HG03558 (cell line): ENCODE measurements at regions not wholly inside any gene's neighbourhood (a gene's known extent, or its start where the extent isn't known, plus 50 kb on each side); places are given as distances from the start of the nearest gene placed in this dataset.

ENCODE experiments used
- ATAC-seq: cut with Tn5 transposase; IDR thresholded peaks from one replicate; pipeline ENCODE4 v1.9.1; 2021; ENCODE audit warnings: moderate number of reproducible peaks; ENCODE audit not compliant: unreplicated experiment; ENCODE audit errors: extremely low read depth

DNA sequence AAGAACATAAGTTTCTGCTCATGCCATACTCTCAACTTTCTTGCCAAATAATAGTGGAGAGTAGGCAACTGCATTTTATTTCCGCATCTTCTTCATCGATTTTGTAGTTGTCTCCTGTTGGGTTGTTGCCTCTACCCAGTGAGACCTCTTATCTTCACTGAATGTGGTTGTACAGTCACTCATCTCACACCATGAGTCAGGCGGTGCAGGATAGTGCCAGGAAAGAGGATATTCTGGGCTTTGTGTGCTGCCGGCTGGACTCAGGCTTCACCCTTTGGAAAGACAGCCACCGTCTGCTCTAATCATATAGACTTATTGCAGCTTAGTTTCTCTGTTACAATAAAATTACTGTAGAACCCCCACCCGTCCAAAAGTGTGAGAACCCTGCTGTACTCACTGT is 154.3 kb upstream of the USP24 start:
- no peak for ATAC-seq

DNA sequence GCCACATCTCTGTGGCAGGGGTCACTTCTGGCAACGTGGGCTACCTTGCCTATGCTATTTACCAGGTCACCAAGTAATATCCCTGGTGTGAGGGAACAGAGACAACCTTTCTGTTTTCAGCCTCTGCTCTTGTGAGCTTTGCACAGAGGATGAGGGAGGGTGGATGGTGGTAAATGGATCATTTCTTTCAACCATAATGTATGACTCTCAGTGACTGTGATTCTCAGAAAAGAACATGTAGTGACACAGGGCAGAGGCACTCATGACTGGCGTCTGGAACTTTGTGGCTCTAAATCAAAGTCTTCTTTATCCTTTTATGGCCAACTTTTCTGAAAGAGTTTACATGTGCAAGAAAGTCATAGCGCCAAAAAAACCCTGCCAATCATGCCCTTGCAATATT is 153.5 kb upstream of the USP24 start:
- no peak for ATAC-seq

- no peak for ATAC-seq
These were observed 152.1 kb upstream of the USP24 start for GRCh38 chr1:55367273-55367672.

- no peak for ATAC-seq
These were observed 149.1 kb upstream of the USP24 start for GRCh38 chr1:55364216-55364615.

- no peak for ATAC-seq
These were observed 148.1 kb upstream of the USP24 start for GRCh38 chr1:55363268-55363667.

- no peak for ATAC-seq
These were observed 147.4 kb upstream of the USP24 start for GRCh38 chr1:55362558-55362957.

GRCh38 chr1:55359611-55360010 is 144.4 kb upstream of the USP24 start:
- ATAC-seq = no peak

DNA sequence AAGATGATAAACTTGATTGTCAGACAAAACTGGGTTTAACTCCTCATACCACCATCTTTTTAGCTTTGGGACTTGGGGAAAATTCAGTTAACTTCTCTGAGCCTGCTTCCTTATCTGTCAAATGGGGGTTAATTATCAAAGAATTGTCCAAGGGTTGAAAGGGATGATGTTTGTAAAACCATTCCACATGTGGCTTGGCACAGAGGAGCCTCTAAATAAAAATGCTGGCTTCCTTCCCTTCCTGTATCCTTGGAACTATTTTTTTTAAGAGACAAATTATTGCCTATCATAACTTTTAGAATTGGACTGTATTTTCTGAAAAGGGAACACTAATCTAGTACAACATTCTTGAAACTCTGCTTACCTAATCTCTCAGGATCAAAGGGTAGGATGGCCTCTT is 143.4 kb upstream of the USP24 start:
- ATAC-seq = no peak

DNA sequence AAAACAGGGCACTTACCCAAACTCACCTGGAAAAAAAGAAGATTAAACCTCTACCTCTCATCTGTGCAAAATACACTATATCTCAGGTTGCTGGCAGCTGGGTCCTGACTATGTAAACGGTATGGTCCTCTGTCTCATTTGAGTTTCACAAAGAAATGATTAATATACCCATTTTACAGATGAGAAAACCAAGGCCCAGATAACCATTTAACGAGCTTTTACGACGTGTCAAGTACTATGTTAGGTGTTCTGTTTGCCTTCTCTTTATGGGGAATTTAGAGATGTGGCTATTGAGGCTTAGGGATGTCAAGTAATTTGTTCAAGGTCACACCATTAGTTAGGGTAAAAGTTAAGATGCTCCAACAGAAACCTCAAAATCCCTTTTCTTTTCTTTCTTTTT is 140.4 kb upstream of the USP24 start:
- ATAC-seq = no peak

DNA sequence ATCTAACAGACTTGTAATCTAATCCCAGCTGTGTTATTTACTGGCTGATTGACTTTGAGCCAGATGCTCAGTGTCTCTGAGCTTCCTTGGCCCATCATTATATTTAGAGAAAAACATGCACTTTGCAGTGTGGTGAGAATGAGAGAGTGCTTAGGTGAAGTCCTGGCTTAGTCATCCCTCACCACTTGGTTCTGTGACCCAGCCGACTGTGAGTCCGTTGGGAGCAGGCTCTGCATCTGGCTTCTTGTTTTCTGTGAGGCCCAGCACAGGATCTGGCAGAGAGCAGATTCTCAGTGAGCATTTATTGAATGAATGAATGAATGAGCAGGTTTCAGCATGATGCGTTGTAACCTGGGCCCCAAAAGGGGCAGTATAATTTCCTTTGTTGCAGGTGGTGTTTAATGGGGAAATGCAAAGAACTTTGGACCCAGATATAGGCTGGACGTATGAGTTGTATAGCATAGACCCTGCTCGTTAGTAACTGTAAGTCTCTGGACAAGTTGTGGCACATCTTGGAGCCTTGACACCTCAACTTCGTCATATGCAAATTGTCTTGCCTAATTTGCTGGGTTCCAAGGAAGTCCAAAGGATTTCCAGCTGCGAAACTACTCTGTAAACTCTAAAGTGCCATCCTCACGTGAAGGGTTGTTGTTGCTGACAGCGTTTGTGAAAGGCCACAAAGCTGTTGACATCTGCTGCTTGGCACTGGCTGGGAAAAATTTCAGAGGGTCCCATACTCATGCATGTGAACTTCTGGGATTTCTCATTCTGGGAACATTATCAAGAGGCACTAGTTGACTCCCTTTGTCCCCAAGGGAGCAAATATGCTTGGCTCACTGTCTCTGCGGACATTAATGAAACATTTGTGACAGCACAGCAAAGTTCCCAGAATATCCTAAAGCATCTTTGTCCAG is 138.8 kb upstream of the USP24 start:
- no peak for ATAC-seq

DNA sequence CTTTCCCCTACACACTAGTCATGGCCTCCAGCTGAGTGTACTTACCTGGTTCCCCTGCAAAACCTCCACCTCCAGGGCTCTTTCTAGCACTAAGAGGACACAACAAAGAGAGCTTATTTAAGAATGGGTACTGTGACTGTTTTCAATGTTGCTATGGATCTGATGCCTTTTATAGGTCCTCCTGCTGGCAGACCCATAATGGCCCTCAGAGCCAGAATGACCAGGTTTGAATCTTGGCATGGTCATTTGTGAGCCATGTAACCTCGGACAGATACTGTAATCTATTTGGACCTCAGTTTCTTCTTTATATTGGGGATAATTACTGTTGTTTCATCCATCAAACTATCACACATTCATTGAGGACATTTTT is 137.6 kb upstream of the USP24 start:
- no peak for ATAC-seq

DNA sequence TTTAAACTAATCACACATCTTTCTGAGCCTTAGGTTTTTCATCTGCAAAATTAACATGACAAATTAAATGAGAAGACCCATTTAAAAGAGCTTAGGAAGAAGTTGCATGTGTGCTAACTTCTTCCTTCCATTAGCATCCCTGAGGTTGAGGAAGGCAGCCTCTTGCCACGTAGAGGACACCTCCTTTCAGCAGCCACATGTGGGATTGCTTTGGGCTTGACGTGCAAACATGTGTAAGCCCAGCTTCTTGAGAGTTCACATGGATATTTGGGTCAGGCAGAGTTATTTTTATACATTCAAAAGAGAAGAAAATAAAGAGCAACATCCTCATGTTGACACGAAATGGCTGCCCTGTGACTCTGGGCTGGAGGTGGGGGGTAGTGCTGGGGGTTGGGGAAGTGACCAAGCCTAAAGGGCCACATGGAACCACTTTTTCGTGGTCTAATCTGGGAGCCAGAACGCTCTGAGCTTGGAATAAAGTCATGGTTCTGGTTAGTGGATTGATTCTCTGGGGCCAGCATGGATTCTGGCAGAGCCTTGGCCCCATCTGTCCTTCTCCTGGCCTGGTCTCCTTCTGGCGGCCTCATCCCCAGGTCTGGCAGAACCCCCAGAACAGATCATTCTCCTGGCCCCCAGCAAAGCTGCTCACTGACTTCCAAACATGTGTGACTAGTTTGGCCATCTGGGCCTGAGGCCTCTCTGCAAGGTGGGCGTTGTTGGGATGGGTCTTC is 137.1 kb upstream of the USP24 start:
- no peak for ATAC-seq

DNA sequence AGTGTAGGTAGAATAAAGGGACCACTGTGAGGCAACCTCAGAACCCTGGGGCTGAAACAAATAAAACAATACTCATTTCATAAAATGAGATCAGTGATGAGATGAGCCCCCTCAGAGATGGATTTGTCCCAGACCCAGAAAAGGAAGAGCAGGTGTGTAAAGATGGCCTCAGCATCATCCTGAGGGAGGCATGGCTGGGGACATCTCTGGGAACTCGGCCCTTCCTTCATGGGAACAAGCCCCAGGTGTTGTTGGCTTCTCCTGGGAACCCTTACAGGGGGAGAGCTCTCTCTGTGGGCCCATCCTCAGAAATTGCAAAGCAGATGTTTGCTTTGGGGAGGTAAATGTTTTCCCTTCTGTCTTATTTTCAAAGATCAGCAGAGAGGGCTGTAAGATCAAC is 133.2 kb upstream of the USP24 start:
- no peak for ATAC-seq

DNA sequence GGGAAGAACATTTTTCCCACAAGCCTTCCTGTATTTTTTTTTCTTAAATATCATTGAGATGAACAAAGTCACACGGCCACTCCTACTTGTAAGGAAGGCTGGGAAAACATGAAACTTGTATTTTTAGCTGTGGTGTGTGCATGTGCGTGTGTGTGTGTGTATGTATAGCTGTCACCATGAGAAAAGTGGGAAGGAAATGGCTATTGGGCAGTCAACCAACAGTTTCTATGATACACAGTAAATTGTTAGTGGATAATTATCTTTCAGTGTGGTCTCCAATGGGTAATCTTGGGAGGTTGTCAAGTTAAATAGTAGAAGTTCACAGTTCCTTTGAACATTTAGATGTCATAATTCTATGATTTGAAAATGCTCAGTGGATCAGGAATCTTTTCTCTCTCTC is 132.7 kb upstream of the USP24 start:
- no peak for ATAC-seq

- no peak for ATAC-seq
These were observed 131.9 kb upstream of the USP24 start for GRCh38 chr1:55347041-55347440.

DNA sequence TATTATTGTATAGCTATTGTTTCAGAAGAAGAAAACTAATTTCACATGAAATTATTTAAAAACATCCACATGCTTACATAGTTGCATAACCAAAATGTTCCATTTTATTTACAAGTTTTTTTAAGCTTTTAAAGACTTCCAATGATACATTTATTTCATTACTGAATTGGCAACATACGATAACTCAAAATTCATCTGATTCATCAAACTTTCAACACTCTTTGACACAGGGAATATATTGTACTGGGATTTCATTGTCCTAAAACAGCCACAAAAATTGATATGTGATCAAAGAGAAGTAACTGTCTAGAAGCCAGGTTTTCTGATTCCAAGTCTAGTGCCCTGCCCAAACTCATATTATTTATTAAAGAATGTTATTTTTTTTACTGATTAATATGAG is 131.4 kb upstream of the USP24 start:
- ATAC-seq = no peak

DNA sequence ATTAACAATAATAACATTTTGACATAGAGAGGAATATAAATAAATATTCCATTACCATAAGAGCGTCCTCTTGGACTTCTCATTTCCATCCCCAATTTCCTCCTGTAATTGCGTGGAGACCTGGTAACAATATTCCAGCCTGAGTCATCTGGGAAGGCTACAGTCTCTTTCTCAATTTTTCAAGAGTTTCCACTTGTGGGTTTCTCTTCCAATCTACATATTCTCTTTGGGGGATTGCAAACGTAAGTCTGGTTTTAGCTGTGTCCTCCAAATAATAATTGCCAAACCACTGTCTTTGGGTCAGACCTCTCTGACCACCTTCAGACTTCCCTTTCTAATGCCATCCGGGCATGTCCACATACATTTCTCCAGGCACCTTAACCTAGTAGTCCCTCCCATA is 124.5 kb upstream of the USP24 start:
- ATAC-seq = no peak

DNA sequence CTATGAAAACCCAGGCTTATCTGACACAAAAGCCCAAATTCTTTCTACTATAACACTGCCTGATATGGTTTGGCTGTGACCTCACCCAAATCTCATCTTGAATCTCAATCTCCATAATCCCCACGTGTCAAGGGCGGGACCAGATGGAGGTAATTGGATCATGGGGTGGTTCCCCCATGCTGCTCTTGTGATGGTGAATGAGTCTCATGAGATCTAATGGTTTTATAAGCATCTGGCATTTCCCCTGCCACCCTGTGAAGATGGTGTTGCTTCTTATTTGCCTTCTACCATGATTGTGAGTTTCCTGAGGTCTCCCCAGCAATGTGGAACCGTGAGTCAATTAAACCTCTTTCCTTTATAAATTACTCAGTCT is 123.3 kb upstream of the USP24 start:
- no peak for ATAC-seq

- no peak for ATAC-seq
These were observed 122.8 kb upstream of the USP24 start for GRCh38 chr1:55337801-55338447.

DNA sequence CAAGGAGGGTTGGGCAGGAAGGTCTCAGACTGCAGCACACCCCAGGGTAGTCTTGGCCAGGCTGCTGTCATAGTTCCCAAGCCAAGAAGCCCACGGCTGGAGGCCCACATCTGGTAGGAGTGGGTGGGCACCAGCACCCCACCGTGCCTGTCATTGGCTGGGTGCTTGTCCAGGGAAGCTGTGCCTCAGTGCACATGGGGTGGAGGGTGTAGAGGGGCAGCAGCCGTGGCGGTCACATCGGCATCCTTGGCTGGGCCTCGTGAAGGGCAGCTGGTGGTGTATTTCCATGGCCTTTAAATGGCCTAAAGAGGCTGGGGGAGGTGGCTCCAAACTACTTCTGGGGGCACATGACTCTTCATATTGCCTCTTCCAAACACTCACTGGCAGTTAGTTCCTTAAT is 119.6 kb upstream of the USP24 start:
- ATAC-seq = no peak

DNA sequence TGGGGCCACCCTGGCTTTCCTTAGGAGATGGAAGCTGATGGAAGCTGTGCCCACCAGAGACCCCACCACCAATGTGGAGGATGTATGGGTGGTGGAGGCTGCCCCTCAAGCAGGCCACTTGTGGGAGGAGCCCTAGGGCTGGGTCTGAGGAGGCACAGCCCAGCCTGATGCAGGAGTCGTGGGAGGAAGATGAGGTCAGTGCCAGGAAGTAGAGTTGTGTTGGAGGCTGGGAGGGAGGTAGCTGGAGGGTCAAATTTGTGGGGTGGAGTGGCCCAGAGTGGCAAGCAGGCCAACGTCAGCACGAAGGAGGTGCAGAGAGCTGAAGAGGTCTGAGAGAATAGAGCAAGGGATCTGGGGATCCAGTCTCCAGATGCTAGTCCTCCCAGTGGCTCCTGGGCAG is 119.0 kb upstream of the USP24 start:
- no peak for ATAC-seq
